ENCODE measurements at regions not wholly inside any gene's neighbourhood (a gene's known extent, or its start where the extent isn't known, plus 50 kb on each side); places are given as distances from the start of the nearest gene placed in this dataset.

GRCh38 chr2:47964277-47964676, 58.0 kb upstream of the FBXO11 start:
- no peaks in the 10 kb centered on the region for H3K36me3 ChIP-seq (ENCODE audit: control insufficient read depth, insufficient read depth, low read length)
- POLR2A ChIA-PET = no interaction called here
- ATAC-seq (peak; percentile 21; the same call in 2 of the 3 replicates), DNase-seq (ENCODE audit: extremely low read depth in 1 of 4, low spot score in 3 of 4) (no peak), FAIRE-seq (no peak)
- H2AFZ ChIP-seq (ENCODE audit: low read depth, low read length) = peak overlapping the region; percentile 43; the same call in 1 of the 2 replicates
- H3K4me1 ChIP-seq (replicated peaks in 1 of 2; ENCODE audit: control insufficient read depth in 2 of 2, insufficient read depth in 2 of 2, low read length in 2 of 2) = no peaks in the 10 kb centered on the region
- TF ChIP-seq ZNF354B (CRISPR knock-in tag; IDR thresholded peaks at IDR 0.05) = no peak
- no peak for TF ChIP-seq FOXK2 (conservative IDR thresholded peaks at IDR 0.05 in 1 of 2, IDR thresholded peaks at IDR 0.05 in 1 of 2; ENCODE audit: low read depth in 2 of 2)
- no peak for TF ChIP-seq ELF2 (CRISPR knock-in tag; IDR thresholded peaks at IDR 0.05)
- no peak for TF ChIP-seq CGGBP1 (CRISPR knock-in tag; IDR thresholded peaks at IDR 0.05)
- no peak for TF ChIP-seq ESRRB (CRISPR knock-in tag; IDR thresholded peaks at IDR 0.05; ENCODE audit: borderline replicate concordance)
- no peak for TF ChIP-seq ZNF830 (CRISPR knock-in tag; IDR thresholded peaks at IDR 0.05)
- no peak for TF ChIP-seq L3MBTL2 (IDR thresholded peaks at IDR 0.05)
- TF ChIP-seq, protein P1, sequence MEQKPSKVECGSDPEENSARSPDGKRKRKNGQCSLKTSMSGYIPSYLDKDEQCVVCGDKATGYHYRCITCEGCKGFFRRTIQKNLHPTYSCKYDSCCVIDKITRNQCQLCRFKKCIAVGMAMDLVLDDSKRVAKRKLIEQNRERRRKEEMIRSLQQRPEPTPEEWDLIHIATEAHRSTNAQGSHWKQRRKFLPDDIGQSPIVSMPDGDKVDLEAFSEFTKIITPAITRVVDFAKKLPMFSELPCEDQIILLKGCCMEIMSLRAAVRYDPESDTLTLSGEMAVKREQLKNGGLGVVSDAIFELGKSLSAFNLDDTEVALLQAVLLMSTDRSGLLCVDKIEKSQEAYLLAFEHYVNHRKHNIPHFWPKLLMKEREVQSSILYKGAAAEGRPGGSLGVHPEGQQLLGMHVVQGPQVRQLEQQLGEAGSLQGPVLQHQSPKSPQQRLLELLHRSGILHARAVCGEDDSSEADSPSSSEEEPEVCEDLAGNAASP (IDR thresholded peaks at IDR 0.05) = no peak
- TF ChIP-seq, protein P2, sequence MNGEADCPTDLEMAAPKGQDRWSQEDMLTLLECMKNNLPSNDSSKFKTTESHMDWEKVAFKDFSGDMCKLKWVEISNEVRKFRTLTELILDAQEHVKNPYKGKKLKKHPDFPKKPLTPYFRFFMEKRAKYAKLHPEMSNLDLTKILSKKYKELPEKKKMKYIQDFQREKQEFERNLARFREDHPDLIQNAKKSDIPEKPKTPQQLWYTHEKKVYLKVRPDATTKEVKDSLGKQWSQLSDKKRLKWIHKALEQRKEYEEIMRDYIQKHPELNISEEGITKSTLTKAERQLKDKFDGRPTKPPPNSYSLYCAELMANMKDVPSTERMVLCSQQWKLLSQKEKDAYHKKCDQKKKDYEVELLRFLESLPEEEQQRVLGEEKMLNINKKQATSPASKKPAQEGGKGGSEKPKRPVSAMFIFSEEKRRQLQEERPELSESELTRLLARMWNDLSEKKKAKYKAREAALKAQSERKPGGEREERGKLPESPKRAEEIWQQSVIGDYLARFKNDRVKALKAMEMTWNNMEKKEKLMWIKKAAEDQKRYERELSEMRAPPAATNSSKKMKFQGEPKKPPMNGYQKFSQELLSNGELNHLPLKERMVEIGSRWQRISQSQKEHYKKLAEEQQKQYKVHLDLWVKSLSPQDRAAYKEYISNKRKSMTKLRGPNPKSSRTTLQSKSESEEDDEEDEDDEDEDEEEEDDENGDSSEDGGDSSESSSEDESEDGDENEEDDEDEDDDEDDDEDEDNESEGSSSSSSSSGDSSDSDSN (IDR thresholded peaks at IDR 0.05; ENCODE audit: borderline replicate concordance in 1 of 2, low read depth in 2 of 2, low read length in 2 of 2) = no peak
- no peak for TF ChIP-seq ZNF3 (CRISPR knock-in tag; IDR thresholded peaks at IDR 0.05)
- CTCF ChIA-PET (ENCODE audit: low intra/inter-chr PET ratio) = no interaction called here
- BruUV-seq (replicated peaks) = no TSS peak
- H3K27me3 ChIP-seq (ENCODE audit: control insufficient read depth in 2 of 2, insufficient read depth in 2 of 2, low read length in 2 of 2) = peaks cover 3 to 5% of the 10 kb centered on the region in 2 experiments; a peak in 3 of 5 replicates
- no peak overlapping the region for H3K4me2 ChIP-seq (ENCODE audit: insufficient read depth, low read length)
- H3K9ac ChIP-seq (ENCODE audit: insufficient read depth in 1 of 2, low read depth in 2 of 2, low read length in 2 of 2) = no peak overlapping the region
- H3K9me1 ChIP-seq (ENCODE audit: control insufficient read depth, insufficient read depth, low read length) = no peaks in the 10 kb centered on the region
- H3K9me3 ChIP-seq (replicated peaks; ENCODE audit: control insufficient read depth, insufficient read depth, low read depth, low read length) = no peaks in the 10 kb centered on the region
- H3K27ac ChIP-seq (ENCODE audit: extremely low read depth, low read depth, low read length) = no peak overlapping the region
- no peaks in the 10 kb centered on the region for H3K79me2 ChIP-seq (ENCODE audit: control insufficient read depth, insufficient read depth, low read length)
- in situ Hi-C loops (cut with MboI) (no loop called here), intact Hi-C loops (cut with micrococcal nuclease) (no loop called here)
- no peak overlapping the region for H3K4me3 ChIP-seq
- no peaks in the 10 kb centered on the region for H4K20me1 ChIP-seq (replicated peaks; ENCODE audit: control insufficient read depth, insufficient read depth, low read length)

All from K562 (cell line).